ENCODE measurements at regions not wholly inside any gene's neighbourhood (a gene's known extent, or its start where the extent isn't known, plus 50 kb on each side); places are given as distances from the start of the nearest gene placed in this dataset.

DNA sequence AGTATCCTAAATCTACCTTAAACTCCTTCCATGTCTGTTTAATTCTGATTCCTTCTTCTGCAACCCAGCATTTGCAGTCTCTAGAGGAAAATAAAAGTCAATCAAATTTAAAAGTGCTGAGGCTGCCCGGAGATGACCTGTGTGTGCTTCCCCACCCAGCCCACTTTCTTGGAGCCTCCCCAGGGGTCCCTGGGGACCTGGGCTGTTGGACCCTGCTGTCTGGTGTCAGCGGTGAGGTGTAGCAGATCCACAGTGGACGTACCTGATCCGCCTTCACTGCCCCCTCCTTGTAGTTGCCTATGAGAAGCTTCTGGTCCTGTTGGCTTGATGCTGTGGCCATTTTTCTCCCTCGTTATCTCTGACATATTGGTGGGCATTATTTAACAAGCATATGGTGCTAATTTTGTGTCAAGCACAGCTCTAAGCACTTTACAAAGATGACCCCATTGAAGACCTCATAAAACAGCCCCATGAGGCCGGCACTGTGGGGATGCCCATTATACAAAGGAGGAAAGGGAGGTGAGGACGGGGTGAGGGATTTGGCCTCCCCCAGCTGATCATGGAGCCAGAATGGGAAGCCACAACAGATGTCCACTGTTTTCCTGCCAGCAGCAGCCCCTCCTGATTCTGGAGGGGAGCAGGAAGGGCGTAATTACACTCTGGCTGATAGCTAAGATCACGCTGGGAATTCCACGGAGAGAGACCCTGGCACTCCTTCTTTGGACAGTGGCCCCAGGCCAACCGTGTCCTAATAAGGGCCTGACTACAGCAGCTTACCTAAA is 628.2 kb downstream of the CDH26 start:
- no peak for ATAC-seq
- TF ChIP-seq ZNF70 (CRISPR knock-in tag; IDR thresholded peaks at IDR 0.05) (no peak), ZNF565 (CRISPR knock-in tag; conservative IDR thresholded peaks at IDR 0.05; ENCODE audit: low read depth) (no peak), BACH2 (CRISPR knock-in tag; IDR thresholded peaks at IDR 0.05; ENCODE audit: borderline replicate concordance) (no peak), ZFP3 (CRISPR knock-in tag; IDR thresholded peaks at IDR 0.05) (no peak), ZNF8 (CRISPR knock-in tag; IDR thresholded peaks at IDR 0.05) (no peak), RARB (CRISPR knock-in tag; IDR thresholded peaks at IDR 0.05) (no peak), SNAI2 (CRISPR knock-in tag; IDR thresholded peaks at IDR 0.05) (no peak), ESRRG (CRISPR knock-in tag; IDR thresholded peaks at IDR 0.05) (no peak)

DNA sequence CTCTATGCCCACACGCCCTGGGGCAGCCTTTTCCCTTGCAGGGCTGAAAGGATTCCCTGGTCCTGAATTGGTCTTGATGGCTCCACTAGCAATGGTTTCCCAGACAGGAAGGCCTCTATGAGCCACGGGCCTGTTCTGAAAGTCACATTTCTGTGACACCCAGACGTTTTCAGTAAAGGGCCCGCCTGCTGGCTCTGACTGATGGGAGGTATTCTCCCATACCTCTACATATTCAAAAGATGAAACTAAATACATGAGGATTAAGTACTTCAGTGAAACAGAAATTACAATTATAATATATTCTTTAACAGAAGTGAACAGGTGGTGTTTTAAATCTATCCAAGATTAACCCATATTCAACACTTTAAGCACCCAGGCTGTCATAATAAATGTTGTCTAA is 629.8 kb downstream of the CDH26 start:
- TF ChIP-seq, protein P1, sequence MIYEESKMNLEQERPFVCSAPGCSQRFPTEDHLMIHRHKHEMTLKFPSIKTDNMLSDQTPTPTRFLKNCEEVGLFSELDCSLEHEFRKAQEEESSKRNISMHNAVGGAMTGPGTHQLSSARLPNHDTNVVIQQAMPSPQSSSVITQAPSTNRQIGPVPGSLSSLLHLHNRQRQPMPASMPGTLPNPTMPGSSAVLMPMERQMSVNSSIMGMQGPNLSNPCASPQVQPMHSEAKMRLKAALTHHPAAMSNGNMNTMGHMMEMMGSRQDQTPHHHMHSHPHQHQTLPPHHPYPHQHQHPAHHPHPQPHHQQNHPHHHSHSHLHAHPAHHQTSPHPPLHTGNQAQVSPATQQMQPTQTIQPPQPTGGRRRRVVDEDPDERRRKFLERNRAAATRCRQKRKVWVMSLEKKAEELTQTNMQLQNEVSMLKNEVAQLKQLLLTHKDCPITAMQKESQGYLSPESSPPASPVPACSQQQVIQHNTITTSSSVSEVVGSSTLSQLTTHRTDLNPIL (CRISPR knock-in tag; IDR thresholded peaks at IDR 0.05; ENCODE audit: low read depth) = no peak
- TF ChIP-seq, protein P2, sequence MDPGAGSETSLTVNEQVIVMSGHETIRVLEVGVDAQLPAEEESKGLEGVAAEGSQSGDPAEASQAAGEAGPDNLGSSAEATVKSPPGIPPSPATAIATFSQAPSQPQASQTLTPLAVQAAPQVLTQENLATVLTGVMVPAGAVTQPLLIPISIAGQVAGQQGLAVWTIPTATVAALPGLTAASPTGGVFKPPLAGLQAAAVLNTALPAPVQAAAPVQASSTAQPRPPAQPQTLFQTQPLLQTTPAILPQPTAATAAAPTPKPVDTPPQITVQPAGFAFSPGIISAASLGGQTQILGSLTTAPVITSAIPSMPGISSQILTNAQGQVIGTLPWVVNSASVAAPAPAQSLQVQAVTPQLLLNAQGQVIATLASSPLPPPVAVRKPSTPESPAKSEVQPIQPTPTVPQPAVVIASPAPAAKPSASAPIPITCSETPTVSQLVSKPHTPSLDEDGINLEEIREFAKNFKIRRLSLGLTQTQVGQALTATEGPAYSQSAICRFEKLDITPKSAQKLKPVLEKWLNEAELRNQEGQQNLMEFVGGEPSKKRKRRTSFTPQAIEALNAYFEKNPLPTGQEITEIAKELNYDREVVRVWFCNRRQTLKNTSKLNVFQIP (CRISPR knock-in tag; IDR thresholded peaks at IDR 0.05; ENCODE audit: borderline replicate concordance, low read depth) = no peak
- TF ChIP-seq, protein P3, sequence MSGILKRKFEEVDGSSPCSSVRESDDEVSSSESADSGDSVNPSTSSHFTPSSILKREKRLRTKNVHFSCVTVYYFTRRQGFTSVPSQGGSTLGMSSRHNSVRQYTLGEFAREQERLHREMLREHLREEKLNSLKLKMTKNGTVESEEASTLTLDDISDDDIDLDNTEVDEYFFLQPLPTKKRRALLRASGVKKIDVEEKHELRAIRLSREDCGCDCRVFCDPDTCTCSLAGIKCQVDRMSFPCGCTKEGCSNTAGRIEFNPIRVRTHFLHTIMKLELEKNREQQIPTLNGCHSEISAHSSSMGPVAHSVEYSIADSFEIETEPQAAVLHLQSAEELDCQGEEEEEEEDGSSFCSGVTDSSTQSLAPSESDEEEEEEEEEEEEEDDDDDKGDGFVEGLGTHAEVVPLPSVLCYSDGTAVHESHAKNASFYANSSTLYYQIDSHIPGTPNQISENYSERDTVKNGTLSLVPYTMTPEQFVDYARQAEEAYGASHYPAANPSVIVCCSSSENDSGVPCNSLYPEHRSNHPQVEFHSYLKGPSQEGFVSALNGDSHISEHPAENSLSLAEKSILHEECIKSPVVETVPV (CRISPR knock-in tag; IDR thresholded peaks at IDR 0.05) = no peak
- TF ChIP-seq PPARA (CRISPR knock-in tag; IDR thresholded peaks at IDR 0.05; ENCODE audit: borderline replicate concordance) (no peak), TCF4 (CRISPR knock-in tag; IDR thresholded peaks at IDR 0.05; ENCODE audit: borderline replicate concordance) (no peak), OSR1 (CRISPR knock-in tag; IDR thresholded peaks at IDR 0.05) (no peak), ZNF8 (CRISPR knock-in tag; IDR thresholded peaks at IDR 0.05) (no peak), SNAI2 (CRISPR knock-in tag; IDR thresholded peaks at IDR 0.05) (no peak)
- ATAC-seq = no peak

DNA sequence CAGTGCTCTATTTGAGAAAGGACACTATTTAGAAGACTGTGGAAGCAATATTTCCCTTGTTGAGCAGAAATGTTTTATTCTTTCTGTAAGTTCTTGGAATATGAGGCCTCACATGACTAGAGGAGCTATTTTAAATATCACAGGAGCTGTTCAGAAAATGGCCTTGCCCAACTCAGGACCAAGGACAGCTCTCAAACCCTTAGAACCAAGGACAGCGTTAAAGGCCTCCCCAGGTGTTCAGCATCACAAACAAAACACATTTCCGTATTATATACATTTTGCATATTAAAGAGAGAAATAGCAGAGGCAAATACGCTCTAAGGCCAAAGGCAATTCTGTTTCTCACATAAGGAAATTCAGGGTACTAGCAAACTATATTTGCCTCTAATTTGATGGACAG is 631.4 kb downstream of the CDH26 start:
- ATAC-seq = no peak
- TF ChIP-seq GLIS3 (CRISPR knock-in tag; IDR thresholded peaks at IDR 0.05) (no peak), BACH2 (CRISPR knock-in tag; IDR thresholded peaks at IDR 0.05; ENCODE audit: borderline replicate concordance) (no peak), ISL1 (CRISPR knock-in tag; IDR thresholded peaks at IDR 0.05) (no peak), ARNTL (CRISPR knock-in tag; IDR thresholded peaks at IDR 0.05; ENCODE audit: borderline replicate concordance, low read depth) (no peak), RARB (CRISPR knock-in tag; IDR thresholded peaks at IDR 0.05) (no peak), ZFP30 (CRISPR knock-in tag; IDR thresholded peaks at IDR 0.05) (no peak), TOX (CRISPR knock-in tag; IDR thresholded peaks at IDR 0.05; ENCODE audit: borderline replicate concordance) (no peak), ZNF565 (CRISPR knock-in tag; conservative IDR thresholded peaks at IDR 0.05; ENCODE audit: low read depth) (no peak), CSDC2 (CRISPR knock-in tag; IDR thresholded peaks at IDR 0.05) (no peak), TCF4 (CRISPR knock-in tag; IDR thresholded peaks at IDR 0.05; ENCODE audit: borderline replicate concordance) (no peak), ZC3H10 (CRISPR knock-in tag; IDR thresholded peaks at IDR 0.05) (no peak), ZFP3 (CRISPR knock-in tag; IDR thresholded peaks at IDR 0.05) (no peak), PPARA (CRISPR knock-in tag; IDR thresholded peaks at IDR 0.05; ENCODE audit: borderline replicate concordance) (no peak), ZNF70 (CRISPR knock-in tag; IDR thresholded peaks at IDR 0.05) (no peak), SNAI2 (CRISPR knock-in tag; IDR thresholded peaks at IDR 0.05) (no peak), ESRRG (CRISPR knock-in tag; IDR thresholded peaks at IDR 0.05) (no peak), ZNF8 (CRISPR knock-in tag; IDR thresholded peaks at IDR 0.05) (no peak)
- TF ChIP-seq, protein P4, sequence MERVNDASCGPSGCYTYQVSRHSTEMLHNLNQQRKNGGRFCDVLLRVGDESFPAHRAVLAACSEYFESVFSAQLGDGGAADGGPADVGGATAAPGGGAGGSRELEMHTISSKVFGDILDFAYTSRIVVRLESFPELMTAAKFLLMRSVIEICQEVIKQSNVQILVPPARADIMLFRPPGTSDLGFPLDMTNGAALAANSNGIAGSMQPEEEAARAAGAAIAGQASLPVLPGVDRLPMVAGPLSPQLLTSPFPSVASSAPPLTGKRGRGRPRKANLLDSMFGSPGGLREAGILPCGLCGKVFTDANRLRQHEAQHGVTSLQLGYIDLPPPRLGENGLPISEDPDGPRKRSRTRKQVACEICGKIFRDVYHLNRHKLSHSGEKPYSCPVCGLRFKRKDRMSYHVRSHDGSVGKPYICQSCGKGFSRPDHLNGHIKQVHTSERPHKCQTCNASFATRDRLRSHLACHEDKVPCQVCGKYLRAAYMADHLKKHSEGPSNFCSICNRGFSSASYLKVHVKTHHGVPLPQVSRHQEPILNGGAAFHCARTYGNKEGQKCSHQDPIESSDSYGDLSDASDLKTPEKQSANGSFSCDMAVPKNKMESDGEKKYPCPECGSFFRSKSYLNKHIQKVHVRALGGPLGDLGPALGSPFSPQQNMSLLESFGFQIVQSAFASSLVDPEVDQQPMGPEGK (CRISPR knock-in tag; IDR thresholded peaks at IDR 0.05; ENCODE audit: borderline replicate concordance) = no peak
- TF ChIP-seq, protein P1 (CRISPR knock-in tag; IDR thresholded peaks at IDR 0.05; ENCODE audit: low read depth) = no peak
- TF ChIP-seq, protein P2 (CRISPR knock-in tag; IDR thresholded peaks at IDR 0.05; ENCODE audit: borderline replicate concordance, low read depth) = no peak
